CD4-positive, alpha-beta T cell treated with Interleukin-12 subunit alpha and Interleukin-12 subunit beta, for 1 hour (primary cell): ENCODE measurements at regions not wholly inside any gene's neighbourhood (a gene's known extent, or its start where the extent isn't known, plus 50 kb on each side); places are given as distances from the start of the nearest gene placed in this dataset.

Source experiments
- DNase-seq: peaks from one replicate; pipeline ENCODE4 v3.0.0-alpha.2; 2020

DNA sequence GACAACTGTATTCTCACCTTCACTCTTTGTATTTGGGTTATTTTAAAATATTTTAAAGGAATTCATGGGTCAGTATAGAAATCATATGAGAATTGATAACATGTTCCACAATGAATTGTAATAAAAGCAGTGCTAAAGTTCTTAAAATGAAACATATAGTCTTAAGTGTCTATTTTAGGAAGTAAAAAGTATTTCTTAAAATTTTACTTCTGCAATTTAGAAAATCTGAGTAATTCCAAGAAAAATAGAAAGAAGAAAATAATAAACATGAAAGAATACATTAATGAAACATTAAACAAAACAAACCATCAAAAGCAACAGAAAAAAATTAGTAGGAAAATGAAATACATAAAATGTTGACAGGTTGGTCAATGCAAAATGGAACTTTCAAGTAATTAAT lies 332.4 kb downstream of the ETS1 start:
- DNase-seq = no peak

DNA sequence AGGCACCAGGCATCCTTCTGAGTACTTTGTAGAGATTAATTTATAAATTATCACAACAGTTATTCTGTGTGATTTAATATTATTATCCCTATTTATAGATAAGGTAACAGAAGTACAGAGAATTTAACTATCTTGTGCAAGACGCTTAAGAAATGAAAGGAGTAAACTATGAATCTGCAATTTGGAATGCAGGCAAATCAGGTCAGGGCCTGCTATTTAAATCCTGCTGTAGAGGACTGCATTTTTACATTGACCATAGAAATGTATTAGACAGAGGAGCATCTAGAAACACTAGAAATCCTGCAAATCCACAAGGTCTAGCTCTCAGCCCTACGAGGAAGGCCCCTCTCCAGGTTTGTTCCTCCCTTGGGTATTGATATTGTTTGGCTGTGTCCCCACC lies 336.2 kb downstream of the ETS1 start:
- no peak for DNase-seq

- no peak for DNase-seq
Measured at GRCh38 chr11:128250482-128250881, 336.9 kb downstream of the ETS1 start.

GRCh38 chr11:128246810-128247594 lies 340.4 kb downstream of the ETS1 start:
- no peak for DNase-seq

DNA sequence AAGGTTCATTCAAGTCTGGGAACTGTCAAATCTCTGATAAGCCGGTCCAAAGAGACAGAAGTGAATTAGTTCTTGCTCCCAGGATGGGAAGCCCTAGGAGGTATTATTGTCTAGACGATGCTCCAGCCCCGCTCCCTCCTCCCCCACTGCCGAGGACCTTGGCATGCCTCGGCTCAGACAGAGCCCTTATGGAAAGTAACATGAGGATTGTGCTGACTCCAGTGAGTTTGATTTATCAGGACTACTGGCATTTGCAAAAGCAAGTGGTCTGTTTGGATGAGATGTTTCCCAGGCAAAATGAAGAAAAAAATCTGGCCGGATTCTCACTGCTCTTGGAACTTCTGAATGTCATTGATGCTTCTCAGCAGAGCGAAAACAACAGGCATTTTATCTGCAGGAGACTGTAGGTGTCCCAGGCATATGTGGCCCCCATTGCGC lies 341.0 kb downstream of the ETS1 start:
- no peak for DNase-seq

DNA sequence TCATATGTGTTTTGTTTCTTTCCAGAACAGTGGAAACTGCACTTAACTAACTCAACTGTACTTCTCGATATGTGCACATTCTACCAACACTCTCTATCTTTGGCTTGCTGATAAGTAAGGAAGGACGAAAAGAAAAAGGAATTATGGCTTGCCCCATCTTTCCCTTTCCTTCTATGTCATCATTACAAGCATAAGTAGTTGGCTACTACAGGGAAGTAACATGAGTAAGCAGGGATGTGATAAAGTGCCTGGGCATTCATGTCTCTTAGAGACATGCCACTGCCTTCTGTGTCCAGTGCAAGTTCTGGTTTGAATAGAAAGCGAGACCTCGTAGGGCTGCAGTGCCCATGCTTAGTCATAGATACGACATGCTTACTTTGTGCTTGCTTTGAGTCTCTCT lies 342.5 kb downstream of the ETS1 start:
- no peak for DNase-seq

- no peak for DNase-seq
Measured at GRCh38 chr11:128242451-128242850, 344.9 kb downstream of the ETS1 start.

- DNase-seq = no peak
Measured at GRCh38 chr11:128240546-128240945, 346.8 kb downstream of the ETS1 start.

DNA sequence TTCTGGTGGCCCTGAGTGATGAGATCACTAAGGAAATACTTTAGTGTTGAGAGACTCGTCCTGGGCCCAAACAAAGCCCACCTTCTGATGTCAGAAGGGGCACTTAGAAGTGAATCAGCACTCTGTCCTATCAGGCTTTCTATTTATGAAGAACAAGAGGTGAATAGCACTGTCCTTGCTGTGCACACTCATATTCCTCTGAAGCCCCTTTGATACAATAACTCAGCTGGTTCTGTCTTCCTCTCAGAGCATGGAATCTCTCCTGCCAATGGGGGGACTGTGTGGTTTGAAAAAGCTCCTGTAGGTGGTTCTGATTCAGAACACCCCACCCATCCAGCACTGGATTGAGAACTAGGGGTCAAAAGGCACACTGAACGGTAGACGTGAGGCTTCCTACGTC lies 348.1 kb downstream of the ETS1 start:
- DNase-seq = no peak

DNA sequence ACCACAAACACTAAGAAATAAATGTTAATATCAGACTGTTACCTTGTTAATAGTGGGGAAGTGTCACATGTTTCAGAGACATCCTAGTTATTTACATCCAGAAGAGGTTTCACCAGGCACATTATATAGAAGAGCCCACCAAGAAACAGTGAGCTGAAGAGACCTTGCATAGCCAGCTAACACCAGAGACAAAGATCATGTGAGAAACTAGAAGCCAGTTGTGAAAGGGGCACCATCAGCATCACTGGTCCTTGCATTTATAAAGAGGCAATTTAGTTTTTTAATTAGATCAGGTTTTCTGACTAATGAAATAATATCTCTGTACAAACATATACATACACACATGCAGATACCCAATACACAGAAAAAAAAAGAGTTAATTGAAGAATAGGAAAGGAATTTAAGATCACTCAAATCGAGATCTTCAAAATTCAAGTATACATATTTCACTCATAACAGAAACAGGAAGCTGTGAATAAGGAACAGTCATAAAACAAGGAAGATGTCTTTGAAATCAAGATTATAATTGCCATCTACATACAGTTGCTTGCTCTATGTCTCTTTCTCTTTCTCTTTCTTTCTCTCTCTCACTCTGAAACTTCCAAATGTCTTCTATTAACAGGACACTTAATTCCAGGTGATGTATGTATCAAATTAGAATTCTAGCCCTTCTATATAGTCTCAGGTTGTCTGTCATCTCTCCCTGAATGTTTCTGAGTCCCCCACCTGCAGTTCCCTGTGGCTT lies 348.7 kb downstream of the ETS1 start:
- no peak for DNase-seq

DNA sequence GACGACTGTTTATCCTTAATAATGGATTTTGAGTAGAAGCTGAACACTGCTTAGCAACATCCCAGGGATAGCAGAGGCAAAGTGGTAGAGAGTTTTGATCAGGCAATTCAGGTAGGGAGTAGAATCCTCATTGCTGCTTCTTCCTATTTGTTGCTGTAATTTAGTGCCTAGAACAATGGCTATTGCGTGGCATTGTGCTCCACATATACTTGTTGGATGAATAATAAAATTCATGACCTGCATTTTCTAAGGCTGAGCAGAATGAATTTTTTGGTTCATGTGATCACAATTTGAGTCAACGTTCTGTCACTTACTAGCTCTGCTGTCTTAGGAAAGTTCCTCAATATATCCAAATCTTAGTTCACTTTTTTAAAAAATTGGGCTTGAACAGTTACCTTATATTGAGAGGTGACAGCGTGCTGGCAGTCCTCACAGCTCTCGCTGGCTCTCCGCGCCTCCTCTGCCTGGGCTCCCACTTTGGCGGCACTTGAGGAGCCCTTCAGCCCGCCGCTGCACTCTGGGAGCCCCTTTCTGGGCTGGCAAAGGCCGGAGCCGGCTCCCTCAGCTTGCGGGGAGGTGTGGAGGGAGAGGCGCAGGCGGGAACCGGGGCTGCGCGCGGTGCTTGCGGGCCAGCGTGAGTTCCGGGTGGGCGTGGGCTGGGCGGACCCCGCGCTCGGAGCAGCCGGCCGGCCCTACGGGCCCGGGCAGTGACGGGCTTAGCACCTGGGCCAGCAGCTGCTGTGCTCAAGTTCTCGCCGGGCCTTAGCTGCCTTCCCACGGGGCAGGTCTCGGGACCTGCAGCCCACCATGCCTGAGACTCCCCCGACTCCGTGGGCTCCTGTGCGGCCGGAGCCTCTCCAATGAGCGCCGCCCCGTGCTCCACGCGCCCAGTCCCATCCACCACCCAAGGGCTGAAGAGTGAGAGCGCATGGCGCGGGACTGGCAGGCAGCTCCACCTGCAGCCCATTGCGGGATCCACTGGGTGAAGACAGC lies 350.6 kb downstream of the ETS1 start:
- DNase-seq = no peak

DNA sequence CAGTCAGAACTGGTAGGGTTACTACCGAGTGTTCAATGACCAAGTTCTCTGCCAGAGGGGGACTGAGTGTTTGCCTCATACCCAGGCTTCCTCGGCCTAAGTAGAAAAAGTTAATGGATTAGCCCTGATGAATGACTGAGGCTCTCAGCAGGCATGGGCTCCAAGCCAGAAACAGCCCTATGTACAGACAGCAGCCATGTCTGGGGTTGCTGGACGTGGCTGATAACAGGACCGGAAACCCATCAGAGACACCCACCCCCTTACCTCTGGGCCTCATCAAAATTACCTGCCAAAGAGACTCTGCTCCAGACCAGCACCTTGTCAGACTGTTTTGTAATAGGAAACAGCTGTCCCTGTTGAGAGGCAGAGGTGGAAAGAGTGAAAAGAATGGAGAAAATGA lies 351.4 kb downstream of the ETS1 start:
- DNase-seq = no peak

DNA sequence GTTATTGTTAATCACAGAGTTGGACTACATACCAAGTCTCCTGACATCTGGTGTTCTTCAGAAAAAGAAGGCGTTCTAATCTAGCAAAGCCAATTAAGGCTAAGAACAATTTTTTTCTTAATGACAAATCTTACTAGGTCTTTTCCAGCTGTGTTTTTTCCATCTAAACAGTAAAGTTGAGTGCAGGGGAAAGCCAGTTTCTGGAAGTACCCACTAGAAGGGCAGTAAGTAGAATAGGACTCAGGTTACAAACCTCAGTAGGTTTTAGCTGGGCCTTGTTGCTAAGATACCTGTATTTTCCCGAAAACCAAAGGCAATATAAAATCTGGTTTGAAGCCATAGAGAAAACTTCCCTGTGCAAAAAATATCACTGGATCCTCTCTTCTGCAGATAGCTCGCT lies 351.9 kb downstream of the ETS1 start:
- no peak for DNase-seq

GRCh38 chr11:128234143-128234542 lies 353.2 kb downstream of the ETS1 start:
- DNase-seq = no peak

- no peak for DNase-seq
Measured at GRCh38 chr11:128232588-128232987, 354.8 kb downstream of the ETS1 start.

- no peak for DNase-seq
Measured at GRCh38 chr11:128231845-128232410, 355.4 kb downstream of the ETS1 start.

GRCh38 chr11:128227466-128227865 lies 359.9 kb downstream of the ETS1 start:
- no peak for DNase-seq

DNA sequence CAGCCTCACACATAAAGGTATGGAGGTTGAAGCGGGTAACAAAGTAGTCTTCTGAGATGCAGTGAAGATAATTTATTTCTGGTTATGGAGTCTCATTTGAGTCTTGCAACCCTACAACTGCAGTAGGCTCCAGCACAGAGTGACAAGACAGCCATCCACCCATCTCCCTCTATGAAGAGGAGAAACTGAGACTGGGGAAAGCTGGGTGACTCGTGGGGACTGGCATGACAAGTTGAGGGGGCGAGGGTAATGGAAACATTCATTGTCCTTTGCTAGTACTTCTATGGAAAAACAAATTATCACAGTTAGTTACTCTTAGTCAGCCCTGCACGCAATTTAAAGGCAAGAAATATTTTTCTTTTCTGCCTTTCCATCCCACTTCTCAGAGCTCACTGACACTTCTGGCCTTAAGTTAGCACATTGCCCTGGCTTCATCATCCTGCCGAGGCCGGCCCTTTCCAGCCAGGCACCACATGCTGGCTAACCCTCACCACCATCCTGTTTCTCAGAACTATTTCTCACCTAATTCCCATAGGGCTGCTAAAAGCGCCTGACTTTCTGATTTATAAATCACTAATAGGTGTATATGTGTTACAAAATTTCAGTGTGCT lies 361.1 kb downstream of the ETS1 start:
- no peak for DNase-seq

- no peak for DNase-seq
Measured at GRCh38 chr11:128222245-128222884, 365.0 kb downstream of the ETS1 start.

DNA sequence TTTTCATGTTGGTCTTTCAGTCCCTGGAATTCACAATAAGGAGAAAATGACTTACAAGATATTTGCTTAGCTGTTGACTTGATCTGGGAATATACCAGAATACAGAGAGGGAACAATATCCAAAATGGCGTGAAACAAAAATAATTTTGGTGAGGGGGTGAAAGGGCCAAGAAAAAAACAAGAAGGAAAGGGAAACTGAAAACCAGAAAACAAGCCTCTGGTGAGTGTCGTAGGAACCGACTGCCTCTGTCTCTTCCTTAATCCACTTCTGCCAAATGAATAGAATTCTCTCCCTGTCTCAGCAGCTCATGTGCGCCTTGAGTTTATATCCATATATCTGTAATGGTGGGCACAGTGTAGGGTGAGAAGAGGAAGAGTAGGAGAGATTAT lies 367.6 kb downstream of the ETS1 start:
- no peak for DNase-seq

DNA sequence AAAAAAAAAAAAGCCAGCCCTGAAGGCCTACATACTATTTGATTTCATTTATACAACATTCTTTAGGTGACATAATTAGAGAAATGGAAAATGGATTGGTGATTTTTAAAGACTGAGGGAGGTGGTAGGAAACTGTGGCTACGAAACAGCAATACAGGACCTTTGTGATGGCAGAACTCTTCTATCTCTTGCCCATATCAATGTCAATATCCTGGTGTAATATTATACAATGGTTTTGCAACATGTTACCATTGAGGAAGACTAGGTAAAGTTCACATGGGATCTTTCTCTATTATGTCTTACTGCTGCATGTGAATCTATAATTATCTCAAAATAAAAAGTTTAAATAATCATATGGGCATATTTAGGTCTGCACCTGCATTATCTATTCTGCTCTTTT lies 371.2 kb downstream of the ETS1 start:
- no peak for DNase-seq
